SK-N-SH (cell line): ENCODE measurements at regions not wholly inside any gene's neighbourhood (a gene's known extent, or its start where the extent isn't known, plus 50 kb on each side); places are given as distances from the start of the nearest gene placed in this dataset.

Source experiments
- CTCF ChIA-PET: fragments of 300-600, 350-600 bp; formaldehyde crosslinking; extraction: SDS; loops from one replicate; lab custom pipeline; 2021; lab: Yijun Ruan, JAX
- POLR2A ChIA-PET: fragments of 350-600 bp; sonication (Branson Sonifier 250); formaldehyde crosslinking; extraction: SDS; loops from one replicate; lab custom pipeline; 2020; ENCODE audit warnings: antibody characterized with exemption, inconsistent platforms; lab: Yijun Ruan, JAX
- DNase-seq: peaks from one replicate; pipeline ENCODE4 v3.0.0; 2012
- H2AFZ ChIP-seq: fragments of 200-600 bp; sonication (generic); 2 replicates; pipeline ENCODE4 v1.8.1; 2016; ENCODE audit warnings: antibody characterized with exemption, mild to moderate bottlenecking, low read depth
- H3F3A ChIP-seq: fragments of 200-600 bp; sonication (generic); replicated peaks from 2 replicates; pipeline ENCODE3; 2016; ENCODE audit warnings: antibody characterized with exemption, mild to moderate bottlenecking; ENCODE audit not compliant: insufficient read depth
- H3K27ac ChIP-seq, 2 experiments: fragments of 200-500 bp in 1 of 2; fragments of 200-600 bp in 1 of 2; sonication (Bioruptor generic) in 1 of 2; sonication (generic), shearing (Covaris generic) in 1 of 2; 2 replicates each; pipeline versions ENCODE4 v1.5.1 to v1.6.1; 2014 to 2016; ENCODE audit warnings: low read depth in 2 of 2, inconsistent platforms in 1 of 2, low read length in 1 of 2, mild to moderate bottlenecking in 1 of 2, mixed read lengths in 1 of 2
- H3K27me3 ChIP-seq: fragments of 200-600 bp; sonication (generic), shearing (Covaris generic); 2 replicates; pipeline ENCODE4 v1.6.1; 2016; ENCODE audit warnings: mixed run types; ENCODE audit not compliant: insufficient read depth
- H3K36me3 ChIP-seq, 2 experiments: fragments of 200-500 bp in 1 of 2; fragments of 200-600 bp in 1 of 2; sonication (Bioruptor generic) in 1 of 2; sonication (generic) in 1 of 2; replicated peaks in 1 of 2; 2 replicates each; pipeline versions ENCODE3 to v1.5.1; 2014 to 2016; ENCODE audit warnings: low read length in 1 of 2, mild to moderate bottlenecking in 1 of 2; ENCODE audit not compliant: insufficient read depth in 2 of 2, control insufficient read depth in 1 of 2
- H3K4me1 ChIP-seq, 2 experiments: fragments of 200-500 bp in 1 of 2; fragments of 200-600 bp in 1 of 2; sonication (Bioruptor generic) in 1 of 2; sonication (generic), shearing (Covaris generic) in 1 of 2; 2 replicates each; pipeline versions ENCODE4 v1.5.1 to v1.6.1; 2014 to 2016; ENCODE audit warnings: low read depth in 1 of 2, low read length in 1 of 2, mixed run types in 1 of 2; ENCODE audit not compliant: insufficient read depth in 2 of 2, control insufficient read depth in 1 of 2
- H3K4me2 ChIP-seq: fragments of 200-600 bp; sonication (generic), shearing (Covaris generic); 2 replicates; pipeline ENCODE4 v1.6.1; 2017; ENCODE audit warnings: mixed run types
- H3K4me3 ChIP-seq, 2 experiments: fragments of 200-500 bp in 1 of 2; fragments of 200-600 bp in 1 of 2; sonication (Bioruptor generic) in 1 of 2; sonication (generic), shearing (Covaris generic) in 1 of 2; 2 replicates each; pipeline versions ENCODE4 v1.5.1 to v1.8.1; 2014 to 2016; ENCODE audit warnings: low read depth in 2 of 2, inconsistent platforms in 1 of 2, low read length in 1 of 2, mild to moderate bottlenecking in 1 of 2, mixed read lengths in 1 of 2, moderate library complexity in 1 of 2
- H3K79me2 ChIP-seq: fragments of 200-600 bp; sonication (generic); 2 replicates; pipeline ENCODE4 v1.8.1; 2017; ENCODE audit warnings: mild to moderate bottlenecking; ENCODE audit not compliant: insufficient read depth
- H3K9ac ChIP-seq: fragments of 200-600 bp; sonication (generic); 2 replicates; pipeline ENCODE4 v1.6.1; 2017; ENCODE audit warnings: mixed run types
- H3K9me2 ChIP-seq: fragments of 200-600 bp; sonication (generic); 2 replicates; pipeline ENCODE4 v1.6.1; 2017; ENCODE audit warnings: mixed run types
- H3K9me3 ChIP-seq: fragments of 200-600 bp; sonication (generic); 2 replicates; pipeline ENCODE4 v1.6.1; 2017; ENCODE audit warnings: mixed run types, mild to moderate bottlenecking, moderate library complexity
- H4K20me1 ChIP-seq: fragments of 200-600 bp; sonication (generic); 2 replicates; pipeline ENCODE4 v1.6.1; 2017; ENCODE audit warnings: mild to moderate bottlenecking, mixed run types; ENCODE audit not compliant: insufficient read depth
- ELF1 ChIP-seq: IDR thresholded peaks from 2 replicates; pipeline ENCODE4 v1.4.0; 2012
- FOSL2 ChIP-seq: IDR thresholded peaks from 2 replicates; pipeline ENCODE4 v1.4.0; 2012; ENCODE audit warnings: low read depth, mild to moderate bottlenecking, moderate library complexity, borderline replicate concordance
- FOXM1 ChIP-seq: IDR thresholded peaks from 2 replicates; pipeline ENCODE4 v1.4.0; 2012; ENCODE audit warnings: low read depth, mild to moderate bottlenecking
- GABPA ChIP-seq: IDR thresholded peaks from 2 replicates; pipeline ENCODE4 v1.4.0; 2012; ENCODE audit warnings: low read depth, mild to moderate bottlenecking
- IRF3 ChIP-seq: fragments of 150-350 bp; IDR thresholded peaks from 2 replicates; pipeline ENCODE4 v1.6.1; 2016; ENCODE audit warnings: mild to moderate bottlenecking, low read depth, low read length
- JUND ChIP-seq: IDR thresholded peaks from 2 replicates; pipeline ENCODE4 v1.4.0; 2012
- NFIC ChIP-seq: IDR thresholded peaks from 2 replicates; pipeline ENCODE4 v1.4.0; 2012; ENCODE audit warnings: borderline replicate concordance
- NRF1 ChIP-seq: IDR thresholded peaks from 2 replicates; pipeline ENCODE4 v1.6.1; 2012; ENCODE audit warnings: low read depth, mild to moderate bottlenecking, low read length
- POLR2AphosphoS5 ChIP-seq: IDR thresholded peaks from 2 replicates; pipeline ENCODE4 v1.6.1; 2012; ENCODE audit warnings: low read depth, low read length
- RAD21 ChIP-seq: IDR thresholded peaks from 2 replicates; pipeline ENCODE4 v1.6.1; 2012; ENCODE audit warnings: mild to moderate bottlenecking, low read length
- RFX5 ChIP-seq: IDR thresholded peaks from 2 replicates; pipeline ENCODE4 v1.6.1; 2012; ENCODE audit warnings: mild to moderate bottlenecking, improper control_type of control experiment, low read length
- RXRA ChIP-seq: IDR thresholded peaks from 2 replicates; pipeline ENCODE4 v1.4.0; 2012; ENCODE audit warnings: low read depth, mild to moderate bottlenecking, borderline replicate concordance
- SIN3A ChIP-seq: IDR thresholded peaks from 2 replicates; pipeline ENCODE4 v1.6.1; 2012; ENCODE audit warnings: low read depth, mild to moderate bottlenecking, low read length, moderate library complexity, borderline replicate concordance
- TAF1 ChIP-seq: IDR thresholded peaks from 2 replicates; pipeline ENCODE4 v1.6.1; 2012; ENCODE audit warnings: low read depth, mild to moderate bottlenecking, low read length, moderate library complexity, borderline replicate concordance
- USF1 ChIP-seq: IDR thresholded peaks from 2 replicates; pipeline ENCODE4 v1.4.0; 2012; ENCODE audit warnings: low read depth, borderline replicate concordance
- WGBS: methylation state at CpG from one replicate; pipeline ENCODE4 v1.1.6; 2017; ENCODE audit warnings: low lambda C conversion rate; 5-methylcytosine and 5-hydroxymethylcytosine counted together
- TF ChIP-seq, protein P1 (sequence below): fragments of 150-350 bp; IDR thresholded peaks from 2 replicates; pipeline ENCODE4 v1.6.1; 2017; ENCODE audit warnings: antibody characterized with exemption, low read length, low read depth, borderline replicate concordance

DNA sequence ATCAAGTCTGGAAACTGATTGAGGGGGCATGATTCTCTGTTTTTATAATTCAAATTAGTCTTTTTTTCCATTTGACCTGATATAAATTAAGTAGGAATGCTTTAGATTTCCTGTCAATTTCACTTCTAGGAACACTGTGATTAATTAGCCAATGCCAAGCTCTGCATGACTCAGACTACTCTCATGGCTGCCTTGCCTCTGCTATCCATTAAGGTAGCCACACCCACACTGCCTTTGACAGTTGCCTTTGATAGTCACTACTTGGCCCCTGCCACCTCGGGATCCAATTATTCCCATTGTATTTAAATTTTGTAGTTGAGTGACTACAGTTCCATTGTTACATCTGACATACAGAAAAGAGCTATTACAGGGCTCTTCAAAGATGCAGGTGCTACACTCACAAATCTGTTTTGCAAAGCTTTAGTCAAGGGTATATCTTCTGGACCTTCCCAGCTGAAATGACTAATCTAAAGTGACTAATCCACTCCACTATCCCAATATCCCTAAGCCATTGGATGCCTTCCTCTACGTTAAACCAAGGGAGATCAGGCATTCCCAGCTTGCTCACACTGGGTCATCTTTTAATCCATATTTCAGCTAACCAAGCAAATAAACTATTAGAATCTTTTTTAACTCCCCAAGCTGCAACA is 1193.1 kb upstream of the MIR17HG start:
- ChIA-PET CTCF (no interaction called here), POLR2A (no interaction called here)
- no peak for DNase-seq

GRCh38 chr13:90156390-90156789 is 1191.1 kb upstream of the MIR17HG start:
- Histone ChIP-seq H3K9ac (no peak overlapping the region), H3K27ac (no peak overlapping the region), H4K20me1 (no peaks in the 10 kb centered on the region), H3K9me2 (no peaks in the 10 kb centered on the region), H3K4me2 (no peak overlapping the region), H3K36me3 (no peaks in the 10 kb centered on the region), H2AFZ (no peak overlapping the region), H3K9me3 (no peaks in the 10 kb centered on the region), H3K27me3 (no peaks in the 10 kb centered on the region), H3F3A (no peaks in the 10 kb centered on the region), H3K79me2 (no peaks in the 10 kb centered on the region), H3K4me1 (no peaks in the 10 kb centered on the region), H3K4me3 (no peak overlapping the region)
- WGBS, result 62% methylated on average over 1 of the region's 1 CpG
- TF ChIP-seq ELF1, result no peak
- TF ChIP-seq NRF1, result no peak
- TF ChIP-seq USF1, result no peak
- TF ChIP-seq GABPA, result no peak
- TF ChIP-seq SIN3A, result no peak
- no peak for TF ChIP-seq RFX5
- TF ChIP-seq TAF1, result no peak
- TF ChIP-seq FOSL2, result no peak
- TF ChIP-seq RAD21, result no peak
- TF ChIP-seq NFIC, result no peak
- TF ChIP-seq JUND, result no peak
- TF ChIP-seq POLR2AphosphoS5, result no peak
- ChIA-PET CTCF (no interaction called here), POLR2A (no interaction called here)
- DNase-seq, result no peak

More for the DNA sequence above, 1193.1 kb upstream of the MIR17HG start:
- Histone ChIP-seq H3K4me3 (no peak overlapping the region), H3K27me3 (no peaks in the 10 kb centered on the region), H3K9ac (no peak overlapping the region), H2AFZ (no peak overlapping the region), H4K20me1 (no peaks in the 10 kb centered on the region), H3K4me1 (no peaks in the 10 kb centered on the region), H3K4me2 (no peak overlapping the region), H3K36me3 (no peaks in the 10 kb centered on the region), H3K27ac (no peak overlapping the region), H3K9me2 (no peaks in the 10 kb centered on the region), H3F3A (no peaks in the 10 kb centered on the region), H3K79me2 (no peaks in the 10 kb centered on the region), H3K9me3 (no peaks in the 10 kb centered on the region)
- no peak for TF ChIP-seq IRF3
- TF ChIP-seq FOSL2, result no peak
- no peak for TF ChIP-seq RXRA
- no peak for TF ChIP-seq FOXM1
- TF ChIP-seq, protein P1, sequence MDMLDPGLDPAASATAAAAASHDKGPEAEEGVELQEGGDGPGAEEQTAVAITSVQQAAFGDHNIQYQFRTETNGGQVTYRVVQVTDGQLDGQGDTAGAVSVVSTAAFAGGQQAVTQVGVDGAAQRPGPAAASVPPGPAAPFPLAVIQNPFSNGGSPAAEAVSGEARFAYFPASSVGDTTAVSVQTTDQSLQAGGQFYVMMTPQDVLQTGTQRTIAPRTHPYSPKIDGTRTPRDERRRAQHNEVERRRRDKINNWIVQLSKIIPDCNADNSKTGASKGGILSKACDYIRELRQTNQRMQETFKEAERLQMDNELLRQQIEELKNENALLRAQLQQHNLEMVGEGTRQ, result no peak
- WGBS, result 49% methylated on average over 2 of the region's 2 CpGs
